ENCODE measurements at regions not wholly inside any gene's neighbourhood (a gene's known extent, or its start where the extent isn't known, plus 50 kb on each side); places are given as distances from the start of the nearest gene placed in this dataset.

- RAD21 ChIA-PET (ENCODE audit: low non-redundant PET in 1 of 2, low total read pairs in 2 of 2, uncharacterized antibody in 2 of 2, unreplicated experiment in 2 of 2), result no interaction called here
- intact Hi-C loops (cut with micrococcal nuclease), result loop anchor here (1.0 to 5.0 kb wide), 2 partner anchors 1777 to 1890 kb away; no protein-coding TSS in a partner anchor
- H3K9ac ChIP-seq (ENCODE audit: low read length), result no peak overlapping the region
- BruUV-seq (replicated peaks), result no TSS peak
- H3K27me3 ChIP-seq (ENCODE audit: insufficient read depth, low read length), result no peaks in the 10 kb centered on the region
- no peak overlapping the region for H2AFZ ChIP-seq (ENCODE audit: low read depth, low read length, poor library complexity, severe bottlenecking)
- no peak overlapping the region for H3K4me3 ChIP-seq (replicated peaks in 1 of 2; ENCODE audit: low read depth in 1 of 2, low read length in 2 of 2)
- TF ChIP-seq POLR2A (IDR thresholded peaks at IDR 0.05; ENCODE audit: borderline replicate concordance, extremely low read depth, insufficient read depth, insufficient read length) (no peak), TCF7L2 (IDR thresholded peaks at IDR 0.05; ENCODE audit: borderline replicate concordance, extremely low read depth, insufficient read depth, insufficient read length) (no peak), EZH2 (IDR thresholded peaks at IDR 0.05) (no peak), ZBTB33 (IDR thresholded peaks at IDR 0.05; ENCODE audit: extremely low read depth, insufficient replicate concordance, low read length) (no peak)
- no peaks in the 10 kb centered on the region; a peak in 1 of 4 replicates for H3K9me3 ChIP-seq (ENCODE audit: control insufficient read depth in 1 of 2, insufficient read depth in 1 of 2, low read depth in 1 of 2, low read length in 2 of 2)
- H3K9me2 ChIP-seq (ENCODE audit: insufficient read depth), result no peaks in the 10 kb centered on the region
- ATAC-seq (no peak), DNase-seq (ENCODE audit: low read depth, low spot score) (no peak)
- H3K4me2 ChIP-seq (ENCODE audit: low read length), result no peak overlapping the region
- no peak overlapping the region for H3K27ac ChIP-seq (ENCODE audit: low read depth, low read length)
- H3K79me2 ChIP-seq (ENCODE audit: insufficient read depth, low read length), result no peaks in the 10 kb centered on the region
- no peaks in the 10 kb centered on the region for H3K36me3 ChIP-seq (ENCODE audit: control insufficient read depth in 1 of 2, insufficient read depth in 2 of 2, low read length in 2 of 2)
- no peaks in the 10 kb centered on the region for H4K20me1 ChIP-seq (ENCODE audit: insufficient read depth)
- POLR2A ChIA-PET, result no interaction called here
- no peaks in the 10 kb centered on the region for H3K4me1 ChIP-seq (ENCODE audit: control insufficient read depth in 1 of 2, insufficient read depth in 2 of 2, low read length in 2 of 2)
- CTCF ChIA-PET, result interaction anchor here (0.8 to 1.2 kb wide), 2 partner anchors 1647 to 1891 kb away, joined by 3 read pairs; no protein-coding TSS in a partner anchor
Observed at GRCh38 chr3:22117091-22117490, 366.1 kb upstream of the ZNF385D start.

- no peaks in the 10 kb centered on the region; a peak in 1 of 4 replicates for H3K9me3 ChIP-seq (ENCODE audit: control insufficient read depth in 1 of 2, insufficient read depth in 1 of 2, low read depth in 1 of 2, low read length in 2 of 2)
- no peaks in the 10 kb centered on the region for H3K4me1 ChIP-seq (ENCODE audit: control insufficient read depth in 1 of 2, insufficient read depth in 2 of 2, low read length in 2 of 2)
- ATAC-seq (no peak), DNase-seq (ENCODE audit: low read depth, low spot score) (peak; percentile 6)
- H3K9me2 ChIP-seq (ENCODE audit: insufficient read depth), result no peaks in the 10 kb centered on the region
- H2AFZ ChIP-seq (ENCODE audit: low read depth, low read length, poor library complexity, severe bottlenecking), result no peak overlapping the region
- no TSS peak for BruUV-seq (replicated peaks)
- ChIA-PET CTCF (no interaction called here), RAD21 (ENCODE audit: low non-redundant PET in 1 of 2, low total read pairs in 2 of 2, uncharacterized antibody in 2 of 2, unreplicated experiment in 2 of 2) (no interaction called here), POLR2A (no interaction called here)
- no peak overlapping the region for H3K4me2 ChIP-seq (ENCODE audit: low read length)
- H4K20me1 ChIP-seq (ENCODE audit: insufficient read depth), result no peaks in the 10 kb centered on the region
- no peaks in the 10 kb centered on the region for H3K79me2 ChIP-seq (ENCODE audit: insufficient read depth, low read length)
- H3K4me3 ChIP-seq (replicated peaks in 1 of 2; ENCODE audit: low read depth in 1 of 2, low read length in 2 of 2), result no peak overlapping the region
- no peaks in the 10 kb centered on the region for H3K27me3 ChIP-seq (ENCODE audit: insufficient read depth, low read length)
- no peaks in the 10 kb centered on the region for H3K36me3 ChIP-seq (ENCODE audit: control insufficient read depth in 1 of 2, insufficient read depth in 2 of 2, low read length in 2 of 2)
- H3K9ac ChIP-seq (ENCODE audit: low read length), result no peak overlapping the region
- TF ChIP-seq RAD21 (IDR thresholded peaks at IDR 0.05; ENCODE audit: low read depth) (peak; percentile 52), CTCF (IDR thresholded peaks at IDR 0.05 in 2 of 3, conservative IDR thresholded peaks at IDR 0.05 in 1 of 3; ENCODE audit: borderline replicate concordance in 1 of 3, insufficient read depth in 1 of 3, low read depth in 2 of 3, low read length in 2 of 3) (peak; percentile 20 to 63 (median 24); a peak in 4 of 6 replicates), SIN3A (IDR thresholded peaks at IDR 0.05; ENCODE audit: low read depth) (no peak)
- no peak overlapping the region for H3K27ac ChIP-seq (ENCODE audit: low read depth, low read length)
- intact Hi-C loops (cut with micrococcal nuclease), result loop anchor here (1.0 to 5.0 kb wide), 2 partner anchors 1778 to 1891 kb away; no protein-coding TSS in a partner anchor
Observed at GRCh38 chr3:22117751-22118346, 366.8 kb upstream of the ZNF385D start.
